ENCODE measurements at regions not wholly inside any gene's neighbourhood (a gene's known extent, or its start where the extent isn't known, plus 50 kb on each side); places are given as distances from the start of the nearest gene placed in this dataset.

DNA sequence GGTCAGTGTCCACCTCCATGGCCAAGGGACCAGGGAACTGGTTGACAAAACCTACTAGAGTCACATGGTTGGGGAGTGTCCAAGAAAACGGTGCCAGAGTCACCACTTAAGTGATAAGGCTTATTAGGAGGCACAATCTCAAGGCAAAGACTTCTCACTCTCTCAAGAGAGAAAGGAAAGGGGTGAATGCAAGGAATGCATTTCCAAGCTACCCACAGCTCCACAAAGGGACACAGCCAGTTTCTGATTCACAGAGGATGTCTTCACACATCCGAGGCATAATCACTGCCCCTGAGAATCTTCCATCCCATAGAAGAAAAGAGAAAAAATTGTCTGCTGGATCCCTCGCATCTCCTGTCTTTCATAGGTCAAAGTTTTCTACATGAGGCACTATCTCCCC is 269.3 kb downstream of the TNS1 start:
- TF ChIP-seq REST (IDR thresholded peaks at IDR 0.05; ENCODE audit: insufficient read depth in 1 of 2, low read depth in 2 of 2, low read length in 1 of 2): no peak
- TF ChIP-seq, protein P1, sequence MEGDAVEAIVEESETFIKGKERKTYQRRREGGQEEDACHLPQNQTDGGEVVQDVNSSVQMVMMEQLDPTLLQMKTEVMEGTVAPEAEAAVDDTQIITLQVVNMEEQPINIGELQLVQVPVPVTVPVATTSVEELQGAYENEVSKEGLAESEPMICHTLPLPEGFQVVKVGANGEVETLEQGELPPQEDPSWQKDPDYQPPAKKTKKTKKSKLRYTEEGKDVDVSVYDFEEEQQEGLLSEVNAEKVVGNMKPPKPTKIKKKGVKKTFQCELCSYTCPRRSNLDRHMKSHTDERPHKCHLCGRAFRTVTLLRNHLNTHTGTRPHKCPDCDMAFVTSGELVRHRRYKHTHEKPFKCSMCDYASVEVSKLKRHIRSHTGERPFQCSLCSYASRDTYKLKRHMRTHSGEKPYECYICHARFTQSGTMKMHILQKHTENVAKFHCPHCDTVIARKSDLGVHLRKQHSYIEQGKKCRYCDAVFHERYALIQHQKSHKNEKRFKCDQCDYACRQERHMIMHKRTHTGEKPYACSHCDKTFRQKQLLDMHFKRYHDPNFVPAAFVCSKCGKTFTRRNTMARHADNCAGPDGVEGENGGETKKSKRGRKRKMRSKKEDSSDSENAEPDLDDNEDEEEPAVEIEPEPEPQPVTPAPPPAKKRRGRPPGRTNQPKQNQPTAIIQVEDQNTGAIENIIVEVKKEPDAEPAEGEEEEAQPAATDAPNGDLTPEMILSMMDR (IDR thresholded peaks at IDR 0.05): no peak

Data from Panc1 (cell line).